Hepatic stellate cell (primary cell): ENCODE measurements at regions not wholly inside any gene's neighbourhood (a gene's known extent, or its start where the extent isn't known, plus 50 kb on each side); places are given as distances from the start of the nearest gene placed in this dataset.

Source experiments
- DNase-seq: peaks from one replicate; pipeline ENCODE4 v3.0.0; 2011; ENCODE audit warnings: low spot score

- no peak for DNase-seq
Observed at GRCh38 chr6:71396410-71396801, 107.8 kb downstream of the OGFRL1 start.

- DNase-seq = no peak
Observed at GRCh38 chr6:71399279-71399678, 110.7 kb downstream of the OGFRL1 start.

GRCh38 chr6:71400852-71401251, 112.2 kb downstream of the OGFRL1 start:
- DNase-seq = no peak

GRCh38 chr6:71402096-71402495, 113.5 kb downstream of the OGFRL1 start:
- DNase-seq = no peak

GRCh38 chr6:71403422-71404134, 115.0 kb downstream of the OGFRL1 start:
- no peak for DNase-seq

GRCh38 chr6:71404145-71404966, 115.7 kb downstream of the OGFRL1 start:
- no peak for DNase-seq

GRCh38 chr6:71404967-71405278, 116.3 kb downstream of the OGFRL1 start:
- no peak for DNase-seq

GRCh38 chr6:71405416-71405815, 116.8 kb downstream of the OGFRL1 start:
- DNase-seq = no peak

GRCh38 chr6:71406865-71407860, 118.6 kb downstream of the OGFRL1 start:
- DNase-seq = no peak

- DNase-seq = no peak
Observed at GRCh38 chr6:71408787-71409723, 120.4 kb downstream of the OGFRL1 start.

- DNase-seq = no peak
Observed at GRCh38 chr6:71410164-71410566, 121.6 kb downstream of the OGFRL1 start.

- no peak for DNase-seq
Observed at GRCh38 chr6:71410681-71411080, 122.1 kb downstream of the OGFRL1 start.

GRCh38 chr6:71411882-71412281, 123.3 kb downstream of the OGFRL1 start:
- DNase-seq = no peak

GRCh38 chr6:71412559-71413140, 124.0 kb downstream of the OGFRL1 start:
- DNase-seq = no peak

GRCh38 chr6:71414486-71414885, 125.9 kb downstream of the OGFRL1 start:
- no peak for DNase-seq

- DNase-seq = no peak
Observed at GRCh38 chr6:71419217-71420094, 130.8 kb downstream of the OGFRL1 start.

GRCh38 chr6:71420095-71420692, 131.6 kb downstream of the OGFRL1 start:
- peak; percentile 41 for DNase-seq

GRCh38 chr6:71420693-71421328, 132.2 kb downstream of the OGFRL1 start:
- DNase-seq = peak; percentile 93

- DNase-seq = no peak
Observed at GRCh38 chr6:71421611-71422010, 133.0 kb downstream of the OGFRL1 start.
